AG09319 (cell line): ENCODE measurements at regions not wholly inside any gene's neighbourhood (a gene's known extent, or its start where the extent isn't known, plus 50 kb on each side); places are given as distances from the start of the nearest gene placed in this dataset.

ENCODE experiments used
- DNase-seq: peaks from one replicate; pipeline ENCODE4 v3.0.0-alpha.2; 2010; ENCODE audit warnings: low read depth; ENCODE audit errors: extremely low read depth
- TF ChIP-seq, protein P1 (sequence below): IDR thresholded peaks from 2 replicates; pipeline ENCODE4 v1.5.1; 2011; ENCODE audit warnings: low read depth, mild to moderate bottlenecking, inconsistent platforms, low read length, moderate library complexity

DNA sequence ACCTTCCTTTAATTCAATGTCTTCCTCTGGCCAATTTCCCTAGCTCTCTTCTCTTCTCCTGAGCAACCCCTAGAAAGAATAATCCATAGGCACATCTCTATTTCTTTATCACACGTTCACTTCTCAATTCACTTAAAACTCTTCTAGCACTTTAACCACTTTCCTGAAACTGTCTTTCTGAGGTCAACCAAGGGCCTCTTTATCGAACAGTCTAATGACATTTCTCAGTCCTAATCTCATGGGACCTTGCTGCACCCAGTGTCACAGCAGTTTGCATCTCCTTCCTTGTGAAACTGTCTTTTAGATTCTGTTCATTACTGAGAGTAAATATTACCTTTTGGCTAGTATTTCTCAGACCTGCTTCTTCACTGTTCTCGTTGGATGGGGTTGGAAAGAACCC lies 285.3 kb upstream of the RASGEF1B start:
- TF ChIP-seq, protein P1, sequence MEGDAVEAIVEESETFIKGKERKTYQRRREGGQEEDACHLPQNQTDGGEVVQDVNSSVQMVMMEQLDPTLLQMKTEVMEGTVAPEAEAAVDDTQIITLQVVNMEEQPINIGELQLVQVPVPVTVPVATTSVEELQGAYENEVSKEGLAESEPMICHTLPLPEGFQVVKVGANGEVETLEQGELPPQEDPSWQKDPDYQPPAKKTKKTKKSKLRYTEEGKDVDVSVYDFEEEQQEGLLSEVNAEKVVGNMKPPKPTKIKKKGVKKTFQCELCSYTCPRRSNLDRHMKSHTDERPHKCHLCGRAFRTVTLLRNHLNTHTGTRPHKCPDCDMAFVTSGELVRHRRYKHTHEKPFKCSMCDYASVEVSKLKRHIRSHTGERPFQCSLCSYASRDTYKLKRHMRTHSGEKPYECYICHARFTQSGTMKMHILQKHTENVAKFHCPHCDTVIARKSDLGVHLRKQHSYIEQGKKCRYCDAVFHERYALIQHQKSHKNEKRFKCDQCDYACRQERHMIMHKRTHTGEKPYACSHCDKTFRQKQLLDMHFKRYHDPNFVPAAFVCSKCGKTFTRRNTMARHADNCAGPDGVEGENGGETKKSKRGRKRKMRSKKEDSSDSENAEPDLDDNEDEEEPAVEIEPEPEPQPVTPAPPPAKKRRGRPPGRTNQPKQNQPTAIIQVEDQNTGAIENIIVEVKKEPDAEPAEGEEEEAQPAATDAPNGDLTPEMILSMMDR: no peak
- no peak for DNase-seq

DNA sequence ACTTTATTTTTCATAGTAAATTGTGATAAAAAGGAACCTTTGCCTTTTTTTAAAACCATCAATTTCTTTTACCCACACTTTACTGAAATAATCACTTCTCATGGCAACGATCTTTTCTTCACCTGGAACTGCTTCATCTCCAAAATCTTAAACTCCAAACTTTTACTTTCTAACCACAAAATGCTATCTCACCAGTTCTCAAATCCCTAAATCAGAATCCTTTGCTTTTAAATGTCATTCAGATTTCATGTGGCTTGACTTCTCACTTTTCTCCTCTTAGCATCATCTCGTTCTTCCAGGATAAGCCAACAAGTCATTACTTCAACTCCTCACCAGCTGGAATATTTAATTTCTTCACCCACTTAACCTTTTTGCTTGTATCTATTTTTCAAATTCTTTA lies 284.3 kb upstream of the RASGEF1B start:
- TF ChIP-seq, protein P1: no peak
- no peak for DNase-seq

DNA sequence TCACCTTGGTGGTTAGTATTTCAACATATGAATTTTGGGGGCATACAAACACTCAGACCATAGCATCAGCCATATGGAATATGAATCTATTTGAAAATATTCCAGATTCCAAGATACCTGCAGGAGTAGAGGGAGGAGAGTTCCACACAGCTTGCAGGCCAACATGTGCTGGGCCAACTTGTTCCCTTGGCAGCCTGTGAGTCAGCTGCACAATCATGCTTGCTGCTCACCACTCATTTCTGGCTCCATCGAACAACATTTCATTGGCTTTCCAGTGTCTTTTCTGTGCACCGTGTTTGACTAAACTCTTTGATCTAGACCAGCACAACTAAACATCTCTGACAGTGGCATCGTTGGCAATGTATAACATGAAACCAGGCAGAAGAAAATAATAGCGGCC lies 282.5 kb upstream of the RASGEF1B start:
- no peak for DNase-seq
- TF ChIP-seq, protein P1: no peak

DNA sequence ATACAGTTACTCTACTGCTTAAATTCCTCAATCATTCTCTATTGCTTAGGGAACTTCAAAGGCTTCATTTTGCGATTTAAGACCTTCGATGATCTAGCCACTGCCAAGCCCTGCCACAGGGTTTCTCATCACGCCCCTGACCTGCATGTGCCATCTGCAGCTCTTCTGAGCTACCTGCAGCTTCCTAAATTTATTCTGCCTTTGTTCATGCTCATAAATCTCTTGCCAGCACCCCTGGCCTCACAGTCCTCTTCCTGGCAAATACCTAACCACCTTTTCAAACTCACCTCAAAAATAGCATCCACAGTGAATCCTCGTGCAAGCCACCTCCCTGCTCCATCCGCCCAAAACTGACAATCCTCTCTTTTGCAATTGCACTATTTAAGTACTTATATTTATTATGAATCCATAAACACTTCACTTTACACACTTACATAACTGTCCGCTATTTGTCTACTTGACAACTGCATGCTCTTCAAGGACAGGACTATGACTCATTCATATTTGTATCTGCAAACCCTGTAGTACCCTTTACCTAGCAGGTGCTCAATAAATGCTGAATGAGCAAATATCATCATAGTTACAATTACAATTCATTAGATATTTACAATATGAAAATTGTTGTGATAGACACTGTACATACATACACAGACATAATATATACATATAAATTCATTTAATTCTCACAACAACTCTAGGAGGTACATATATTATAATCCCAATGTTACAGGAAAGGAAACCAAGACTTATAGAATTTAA lies 280.0 kb upstream of the RASGEF1B start:
- no peak for DNase-seq
- TF ChIP-seq, protein P1: no peak

DNA sequence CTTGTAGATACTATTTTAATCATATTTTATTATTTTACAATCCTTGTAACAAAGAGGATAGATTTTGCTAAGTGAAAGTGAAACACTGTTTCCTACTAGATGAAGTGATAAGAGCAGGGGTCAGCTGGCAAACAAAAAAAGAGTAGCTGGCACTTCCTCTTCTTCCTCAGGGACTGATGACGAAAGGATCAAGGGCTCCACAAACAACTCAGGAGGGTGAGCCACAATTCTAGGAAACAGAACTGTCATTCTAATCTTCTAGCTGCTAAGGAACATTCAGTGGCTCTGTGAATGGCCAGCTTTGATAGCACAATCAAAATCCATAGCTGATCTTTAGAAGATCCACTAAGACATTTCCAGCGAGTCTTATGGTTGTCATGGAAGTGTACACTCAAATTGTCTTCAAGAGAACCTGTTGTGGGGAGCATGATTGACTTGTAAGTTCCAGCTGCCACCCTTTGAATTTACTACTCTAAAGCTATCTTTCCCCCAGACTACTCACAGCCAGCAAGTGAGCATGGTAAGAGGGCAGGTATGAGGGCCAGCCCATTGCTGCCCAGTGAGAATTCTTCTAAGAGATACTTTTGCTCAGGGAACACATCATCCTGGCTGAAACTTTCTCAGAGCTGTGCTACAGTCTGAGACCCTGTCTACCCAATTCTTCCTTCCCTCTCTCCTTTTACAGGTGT lies 275.7 kb upstream of the RASGEF1B start:
- no peak for DNase-seq
- TF ChIP-seq, protein P1: no peak

DNA sequence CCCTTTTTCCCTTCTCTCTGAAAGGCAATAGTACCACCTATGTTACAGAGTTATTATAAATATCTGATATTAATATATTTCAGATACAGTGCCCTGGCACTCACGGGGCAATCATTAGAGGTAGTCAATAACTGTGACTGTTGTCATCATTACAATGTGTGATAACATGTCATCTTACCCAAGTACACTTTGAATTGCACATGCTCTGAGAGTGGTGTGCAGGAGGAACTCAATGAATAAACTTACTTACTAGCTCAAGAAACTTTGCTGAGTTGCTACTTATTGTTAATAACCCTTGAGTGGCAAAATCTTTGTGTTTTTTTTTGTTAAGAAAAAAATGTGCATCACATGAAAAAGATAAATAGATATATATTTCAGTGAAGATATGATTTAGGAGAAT lies 275.1 kb upstream of the RASGEF1B start:
- TF ChIP-seq, protein P1: no peak
- DNase-seq: no peak

DNA sequence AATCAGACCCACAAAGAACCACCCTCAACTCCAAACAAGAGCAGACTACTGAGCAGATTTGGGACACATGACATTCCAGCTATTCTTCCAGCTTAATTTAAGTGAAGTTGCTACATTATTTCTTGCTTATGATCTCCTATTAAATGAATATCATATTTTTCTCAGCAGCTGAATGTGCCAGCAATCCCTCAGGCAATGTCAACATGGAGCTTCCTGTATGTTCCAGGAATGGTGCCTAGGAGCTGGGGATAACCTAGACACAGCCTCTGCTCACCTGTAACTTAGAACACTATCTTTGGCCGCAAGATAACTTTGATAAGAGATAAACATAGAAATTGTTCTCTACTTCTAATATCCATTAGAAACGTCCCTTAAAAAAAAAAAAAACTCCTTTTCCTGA lies 274.4 kb upstream of the RASGEF1B start:
- TF ChIP-seq, protein P1: no peak
- DNase-seq: no peak
